ENCODE measurements at regions not wholly inside any gene's neighbourhood (a gene's known extent, or its start where the extent isn't known, plus 50 kb on each side); places are given as distances from the start of the nearest gene placed in this dataset.

DNA sequence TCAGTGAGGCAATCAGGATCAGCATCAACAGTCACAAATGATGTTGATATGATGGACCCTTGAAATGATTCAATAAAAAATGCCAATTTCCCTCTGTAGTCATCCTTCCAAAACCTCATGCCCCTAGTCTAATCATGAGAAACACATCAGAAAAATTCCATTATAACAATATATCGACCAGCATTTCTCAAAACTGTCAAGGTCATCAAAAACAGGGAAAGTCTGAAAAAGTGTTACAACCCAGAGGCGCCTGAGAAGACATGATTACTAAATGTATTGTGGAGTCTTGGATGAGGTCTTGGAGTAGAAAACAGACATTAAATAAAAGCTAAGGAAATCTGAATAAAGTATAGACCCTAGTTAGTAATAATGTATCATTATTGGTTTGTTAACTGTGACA lies 133.8 kb downstream of the SLC35B3 start:
- POLR2A ChIA-PET = no interaction called here
- 0% methylated on average over 2 of the region's 2 CpGs for WGBS (ENCODE audit: insufficient coverage, insufficient replicate concordance, low lambda C conversion rate, missing lambda C conversion rate)
- SMC1A ChIA-PET (ENCODE audit: uncharacterized antibody, unreplicated experiment) = no interaction called here
- H3K79me2 ChIP-seq (ENCODE audit: control insufficient read depth, insufficient read depth, low read length) = no peaks in the 10 kb centered on the region
- in situ Hi-C loops (cut with MboI) (no loop called here), intact Hi-C loops (cut with micrococcal nuclease; ENCODE audit: unreplicated experiment) (no loop called here)
- no peaks in the 10 kb centered on the region for H3K27me3 ChIP-seq (replicated peaks in 1 of 2; ENCODE audit: control insufficient read depth in 2 of 2, insufficient read depth in 2 of 2, low read length in 1 of 2)
- CTCF ChIA-PET = no interaction called here
- H3K4me2 ChIP-seq (ENCODE audit: control insufficient read depth, insufficient read depth) = no peak overlapping the region
- no peaks in the 10 kb centered on the region for H3K36me3 ChIP-seq (ENCODE audit: control insufficient read depth in 2 of 2, insufficient read depth in 2 of 2, low read length in 1 of 2)
- H2AFZ ChIP-seq (ENCODE audit: control insufficient read depth, low read depth, low read length) = no peak overlapping the region
- no peaks in the 10 kb centered on the region for H3K4me1 ChIP-seq (ENCODE audit: control insufficient read depth, insufficient read depth, low read length)
- DNase-seq (ENCODE audit: low read depth, low spot score) = no peak
- RAD21 ChIA-PET (ENCODE audit: unreplicated experiment) = no interaction called here
- ATAC-seq = no peak
- FAIRE-seq = no peak
- no TSS peak for BruUV-seq (replicated peaks)
- H4K20me1 ChIP-seq (ENCODE audit: control insufficient read depth, insufficient read depth) = no peaks in the 10 kb centered on the region
- no peaks in the 10 kb centered on the region for H3K9me3 ChIP-seq (replicated peaks; ENCODE audit: control insufficient read depth, insufficient read depth, low read length)
- H3K9ac ChIP-seq (ENCODE audit: control insufficient read depth, insufficient read depth, low read length) = no peak overlapping the region
- TF ChIP-seq, protein P1, sequence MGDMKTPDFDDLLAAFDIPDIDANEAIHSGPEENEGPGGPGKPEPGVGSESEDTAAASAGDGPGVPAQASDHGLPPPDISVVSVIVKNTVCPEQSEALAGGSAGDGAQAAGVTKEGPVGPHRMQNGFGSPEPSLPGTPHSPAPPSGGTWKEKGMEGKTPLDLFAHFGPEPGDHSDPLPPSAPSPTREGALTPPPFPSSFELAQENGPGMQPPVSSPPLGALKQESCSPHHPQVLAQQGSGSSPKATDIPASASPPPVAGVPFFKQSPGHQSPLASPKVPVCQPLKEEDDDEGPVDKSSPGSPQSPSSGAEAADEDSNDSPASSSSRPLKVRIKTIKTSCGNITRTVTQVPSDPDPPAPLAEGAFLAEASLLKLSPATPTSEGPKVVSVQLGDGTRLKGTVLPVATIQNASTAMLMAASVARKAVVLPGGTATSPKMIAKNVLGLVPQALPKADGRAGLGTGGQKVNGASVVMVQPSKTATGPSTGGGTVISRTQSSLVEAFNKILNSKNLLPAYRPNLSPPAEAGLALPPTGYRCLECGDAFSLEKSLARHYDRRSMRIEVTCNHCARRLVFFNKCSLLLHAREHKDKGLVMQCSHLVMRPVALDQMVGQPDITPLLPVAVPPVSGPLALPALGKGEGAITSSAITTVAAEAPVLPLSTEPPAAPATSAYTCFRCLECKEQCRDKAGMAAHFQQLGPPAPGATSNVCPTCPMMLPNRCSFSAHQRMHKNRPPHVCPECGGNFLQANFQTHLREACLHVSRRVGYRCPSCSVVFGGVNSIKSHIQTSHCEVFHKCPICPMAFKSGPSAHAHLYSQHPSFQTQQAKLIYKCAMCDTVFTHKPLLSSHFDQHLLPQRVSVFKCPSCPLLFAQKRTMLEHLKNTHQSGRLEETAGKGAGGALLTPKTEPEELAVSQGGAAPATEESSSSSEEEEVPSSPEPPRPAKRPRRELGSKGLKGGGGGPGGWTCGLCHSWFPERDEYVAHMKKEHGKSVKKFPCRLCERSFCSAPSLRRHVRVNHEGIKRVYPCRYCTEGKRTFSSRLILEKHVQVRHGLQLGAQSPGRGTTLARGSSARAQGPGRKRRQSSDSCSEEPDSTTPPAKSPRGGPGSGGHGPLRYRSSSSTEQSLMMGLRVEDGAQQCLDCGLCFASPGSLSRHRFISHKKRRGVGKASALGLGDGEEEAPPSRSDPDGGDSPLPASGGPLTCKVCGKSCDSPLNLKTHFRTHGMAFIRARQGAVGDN (IDR thresholded peaks at IDR 0.05) = no peak
- no peak for TF ChIP-seq EGR1 (IDR thresholded peaks at IDR 0.05; ENCODE audit: borderline replicate concordance in 1 of 2, low read depth in 2 of 2, low read length in 2 of 2)
- no peak for TF ChIP-seq PAX8 (IDR thresholded peaks at IDR 0.05)
- TF ChIP-seq BACH1 (IDR thresholded peaks at IDR 0.05; ENCODE audit: borderline replicate concordance) = no peak
- H3K27ac ChIP-seq (ENCODE audit: control insufficient read depth, insufficient read depth) = no peak overlapping the region
- no peak overlapping the region for H3K4me3 ChIP-seq

GRCh38 chr6:8299034-8299433 lies 136.3 kb downstream of the SLC35B3 start:
- WGBS (ENCODE audit: insufficient coverage, insufficient replicate concordance, low lambda C conversion rate, missing lambda C conversion rate) = 44% methylated on average over 4 of the region's 4 CpGs
- CTCF ChIA-PET = interaction anchor here (0.6 kb wide), 1 partner anchor 66 kb away, joined by 3 read pairs; no protein-coding TSS in a partner anchor
- ATAC-seq = no peak
- TF ChIP-seq NFXL1 (IDR thresholded peaks at IDR 0.05; ENCODE audit: borderline replicate concordance) (no peak), KDM1A (IDR thresholded peaks at IDR 0.05; ENCODE audit: borderline replicate concordance) (no peak), SMAD5 (IDR thresholded peaks at IDR 0.05; ENCODE audit: low read depth) (no peak), TAF1 (IDR thresholded peaks at IDR 0.05; ENCODE audit: borderline replicate concordance, low read depth, low read length) (no peak), FOXK2 (IDR thresholded peaks at IDR 0.05) (no peak), MTA2 (IDR thresholded peaks at IDR 0.05; ENCODE audit: low read depth) (no peak), SIX5 (IDR thresholded peaks at IDR 0.05; ENCODE audit: low read depth, low read length, severe bottlenecking) (no peak)
- TF ChIP-seq, protein P2, sequence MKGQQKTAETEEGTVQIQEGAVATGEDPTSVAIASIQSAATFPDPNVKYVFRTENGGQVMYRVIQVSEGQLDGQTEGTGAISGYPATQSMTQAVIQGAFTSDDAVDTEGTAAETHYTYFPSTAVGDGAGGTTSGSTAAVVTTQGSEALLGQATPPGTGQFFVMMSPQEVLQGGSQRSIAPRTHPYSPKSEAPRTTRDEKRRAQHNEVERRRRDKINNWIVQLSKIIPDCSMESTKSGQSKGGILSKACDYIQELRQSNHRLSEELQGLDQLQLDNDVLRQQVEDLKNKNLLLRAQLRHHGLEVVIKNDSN (IDR thresholded peaks at IDR 0.05; ENCODE audit: borderline replicate concordance, extremely low read length, insufficient read depth, low read depth, low read length) = no peak
- TF ChIP-seq, protein P3, sequence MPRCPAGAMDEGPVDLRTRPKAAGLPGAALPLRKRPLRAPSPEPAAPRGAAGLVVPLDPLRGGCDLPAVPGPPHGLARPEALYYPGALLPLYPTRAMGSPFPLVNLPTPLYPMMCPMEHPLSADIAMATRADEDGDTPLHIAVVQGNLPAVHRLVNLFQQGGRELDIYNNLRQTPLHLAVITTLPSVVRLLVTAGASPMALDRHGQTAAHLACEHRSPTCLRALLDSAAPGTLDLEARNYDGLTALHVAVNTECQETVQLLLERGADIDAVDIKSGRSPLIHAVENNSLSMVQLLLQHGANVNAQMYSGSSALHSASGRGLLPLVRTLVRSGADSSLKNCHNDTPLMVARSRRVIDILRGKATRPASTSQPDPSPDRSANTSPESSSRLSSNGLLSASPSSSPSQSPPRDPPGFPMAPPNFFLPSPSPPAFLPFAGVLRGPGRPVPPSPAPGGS (IDR thresholded peaks at IDR 0.05; ENCODE audit: borderline replicate concordance, insufficient read depth, low read depth, low read length, poor library complexity, severe bottlenecking) = no peak

More at GRCh38 chr6:8299034-8299433, 136.3 kb downstream of the SLC35B3 start:
- Histone ChIP-seq H3K4me1 (ENCODE audit: control insufficient read depth, insufficient read depth, low read length) (no peaks in the 10 kb centered on the region), H3K9ac (ENCODE audit: control insufficient read depth, insufficient read depth, low read length) (no peak overlapping the region), H3K27me3 (replicated peaks in 1 of 2; ENCODE audit: control insufficient read depth in 2 of 2, insufficient read depth in 2 of 2, low read length in 1 of 2) (no peaks in the 10 kb centered on the region), H3K36me3 (ENCODE audit: control insufficient read depth in 2 of 2, insufficient read depth in 2 of 2, low read length in 1 of 2) (no peaks in the 10 kb centered on the region), H3K79me2 (ENCODE audit: control insufficient read depth, insufficient read depth, low read length) (no peaks in the 10 kb centered on the region), H2AFZ (ENCODE audit: control insufficient read depth, low read depth, low read length) (no peak overlapping the region), H3K27ac (ENCODE audit: control insufficient read depth, insufficient read depth) (no peak overlapping the region), H4K20me1 (ENCODE audit: control insufficient read depth, insufficient read depth) (no peaks in the 10 kb centered on the region), H3K4me3 (no peak overlapping the region), H3K9me3 (replicated peaks; ENCODE audit: control insufficient read depth, insufficient read depth, low read length) (no peaks in the 10 kb centered on the region; the same call in 2 of the 3 replicates), H3K4me2 (ENCODE audit: control insufficient read depth, insufficient read depth) (no peak overlapping the region)
- ChIA-PET RAD21 (ENCODE audit: unreplicated experiment) (no interaction called here), SMC1A (ENCODE audit: uncharacterized antibody, unreplicated experiment) (no interaction called here), POLR2A (no interaction called here)
- in situ Hi-C loops (cut with MboI) = no loop called here
- BruUV-seq (replicated peaks) = no TSS peak
- no peak for DNase-seq (ENCODE audit: low read depth, low spot score)
- intact Hi-C loops (cut with micrococcal nuclease; ENCODE audit: unreplicated experiment) = no loop called here
- FAIRE-seq = no peak
